HepG2 (cell line): ENCODE measurements at regions not wholly inside any gene's neighbourhood (a gene's known extent, or its start where the extent isn't known, plus 50 kb on each side); places are given as distances from the start of the nearest gene placed in this dataset.

Experiments used
- ATAC-seq: fragments of 200-7000 bp; cut with Tn5 transposase; 3 replicates; pipeline ENCODE4 v1.9.1; 2020; ENCODE audit warnings: mild to moderate bottlenecking, moderate library complexity
- BruUV-seq: library from RNA; stranded (reverse); fragments of 400-500 nt; replicated peaks from 2 replicates; lab custom pipeline; 2021; lab: Mats Ljungman, UMichigan
- CTCF ChIA-PET: fragments of 300-600 bp; formaldehyde crosslinking; extraction: SDS; loops from one replicate; lab custom pipeline; 2021; ENCODE audit warnings: low total read pairs, inconsistent platforms, low intra/inter-chr PET ratio; lab: Yijun Ruan, JAX
- POLR2A ChIA-PET: fragments of 350-600 bp; sonication (Branson Sonifier 250); formaldehyde crosslinking; loops from one replicate; lab custom pipeline; 2020; ENCODE audit warnings: antibody characterized with exemption, inconsistent platforms; lab: Yijun Ruan, JAX
- DNase-seq: peaks from one replicate; pipeline ENCODE4 v3.0.0-alpha.2; 2015; ENCODE audit warnings: low spot score
- FAIRE-seq: peaks from 3 replicates; lab custom pipeline; 2011; peaks lifted over from hg19 to GRCh38; lab: Jason Lieb, UNC
- H2AFZ ChIP-seq: one replicate; pipeline ENCODE4 v1.6.1; 2011; ENCODE audit warnings: low read length, inconsistent platforms
- H3K27ac ChIP-seq: fragments of 300-600 bp; 3 replicates; pipeline ENCODE4 v1.8.0; 2011; ENCODE audit warnings: mixed run types, mild to moderate bottlenecking, mixed read lengths, low read length, inconsistent platforms; ENCODE audit not compliant: insufficient read depth; ENCODE audit errors: extremely low read length
- H3K27me3 ChIP-seq, 2 experiments: fragments of 200-600 bp in 1 of 2; 2 replicates in 1 of 2; 3 replicates in 1 of 2; pipeline versions ENCODE4 v1.6.0 to v1.8.0; 2011; ENCODE audit warnings: low read length in 2 of 2, mild to moderate bottlenecking in 2 of 2, moderate library complexity in 2 of 2, inconsistent platforms in 1 of 2; ENCODE audit not compliant: insufficient read depth in 2 of 2, control insufficient read depth in 1 of 2
- H3K36me3 ChIP-seq, 2 experiments: fragments of 200-600 bp in 1 of 2; replicated peaks in 1 of 2; 2 replicates in 1 of 2; 3 replicates in 1 of 2; pipeline versions ENCODE4 v1.5.1 to v1.8.0; 2011; ENCODE audit warnings: low read length in 2 of 2, inconsistent platforms in 1 of 2; ENCODE audit not compliant: insufficient read depth in 2 of 2, control insufficient read depth in 1 of 2
- H3K4me1 ChIP-seq: 2 replicates; pipeline ENCODE4 v1.5.1; 2012; ENCODE audit warnings: low read length, inconsistent platforms; ENCODE audit not compliant: insufficient read depth
- H3K4me2 ChIP-seq: 2 replicates; pipeline ENCODE4 v1.6.0; 2011; ENCODE audit warnings: low read depth, low read length, inconsistent platforms
- H3K4me3 ChIP-seq, 3 experiments: fragments of 200-600 bp in 1 of 3; sonication (generic), shearing (Covaris generic) in 1 of 3; replicated peaks in 1 of 3; 2 replicates each; pipeline ENCODE4 v1.5.1; 2011 to 2016; ENCODE audit warnings: low read length in 3 of 3, inconsistent platforms in 2 of 3, low read depth in 2 of 3, mild to moderate bottlenecking in 2 of 3, control low read depth in 1 of 3, mixed read lengths in 1 of 3; ENCODE audit not compliant: insufficient read depth in 1 of 3
- H3K79me2 ChIP-seq: one replicate; pipeline ENCODE4 v1.6.1; 2011; ENCODE audit warnings: low read length, inconsistent platforms; ENCODE audit not compliant: insufficient read depth
- H3K9ac ChIP-seq: 2 replicates; pipeline ENCODE4 v1.6.0; 2011; ENCODE audit warnings: mild to moderate bottlenecking, low read depth, low read length, inconsistent platforms; ENCODE audit not compliant: insufficient read depth
- H3K9me3 ChIP-seq: 2 replicates; pipeline ENCODE4 v1.5.1; 2012; ENCODE audit warnings: mild to moderate bottlenecking, low read length
- H4K20me1 ChIP-seq: 2 replicates; pipeline ENCODE4 v1.6.0; 2011; ENCODE audit warnings: inconsistent platforms, mild to moderate bottlenecking, low read length, moderate library complexity; ENCODE audit not compliant: insufficient read depth
- AHR ChIP-seq: IDR thresholded peaks from 2 replicates; pipeline ENCODE4 v1.6.1; 2018; ENCODE audit warnings: missing genetic modification reagents, missing compliant biosample characterization
- MLX ChIP-seq: IDR thresholded peaks from 2 replicates; pipeline ENCODE4 v1.6.1; 2016
- PAF1 ChIP-seq: IDR thresholded peaks from 2 replicates; pipeline ENCODE4 v1.6.1; 2016; ENCODE audit warnings: missing genetic modification reagents, missing compliant biosample characterization
- RELA ChIP-seq: sonication (generic); formaldehyde crosslinking; IDR thresholded peaks from 2 replicates; pipeline ENCODE4 v1.4.0; 2020; ENCODE audit warnings: missing genetic modification reagents
- SMARCE1 ChIP-seq: fragments of 450-650 bp; IDR thresholded peaks from 2 replicates; pipeline ENCODE4 v1.6.1; 2017; ENCODE audit warnings: borderline replicate concordance
- STAT6 ChIP-seq: sonication (generic); formaldehyde crosslinking; IDR thresholded peaks from 2 replicates; pipeline ENCODE4 v1.4.0; 2020; ENCODE audit warnings: missing genetic modification reagents, mild to moderate bottlenecking, borderline replicate concordance
- TRAFD1 ChIP-seq: sonication (generic); formaldehyde crosslinking; IDR thresholded peaks from 2 replicates; pipeline ENCODE4 v1.5.1; 2020; ENCODE audit warnings: missing genetic modification reagents, mild to moderate bottlenecking, borderline replicate concordance
- ZNF274 ChIP-seq: sonication (generic); formaldehyde crosslinking; IDR thresholded peaks from 2 replicates; pipeline ENCODE4 v1.5.1; 2020; ENCODE audit warnings: mild to moderate bottlenecking, missing genetic modification reagents
- WGBS: methylation state at CpG from one replicate; pipeline ENCODE4 v1.1.6; 2017; ENCODE audit warnings: low lambda C conversion rate; 5-methylcytosine and 5-hydroxymethylcytosine counted together
- in situ Hi-C: cut with HindIII; loops from 2 replicates; pipeline ENCODE4 v1.10.0; 2017; ENCODE audit warnings: low pct_unique_long_range_greater_than_20kb; ENCODE audit not compliant: extremely low pct_ligation_motif_present
- intact Hi-C: fragments of 100-400 bp; cut with micrococcal nuclease; formaldehyde crosslinking; loops from one replicate; pipeline ENCODE4 v1.10.0; 2022; ENCODE audit not compliant: unreplicated experiment
- TF ChIP-seq, protein P1 (sequence below), 2 experiments: sonication (generic) in 1 of 2; formaldehyde crosslinking in 1 of 2; IDR thresholded peaks; 2 replicates each; pipeline versions ENCODE4 v1.5.1 to v1.6.1; 2011 to 2020; ENCODE audit warnings: borderline replicate concordance in 1 of 2, low read depth in 1 of 2, low read length in 1 of 2, mild to moderate bottlenecking in 1 of 2, missing genetic modification reagents in 1 of 2, moderate library complexity in 1 of 2

DNA sequence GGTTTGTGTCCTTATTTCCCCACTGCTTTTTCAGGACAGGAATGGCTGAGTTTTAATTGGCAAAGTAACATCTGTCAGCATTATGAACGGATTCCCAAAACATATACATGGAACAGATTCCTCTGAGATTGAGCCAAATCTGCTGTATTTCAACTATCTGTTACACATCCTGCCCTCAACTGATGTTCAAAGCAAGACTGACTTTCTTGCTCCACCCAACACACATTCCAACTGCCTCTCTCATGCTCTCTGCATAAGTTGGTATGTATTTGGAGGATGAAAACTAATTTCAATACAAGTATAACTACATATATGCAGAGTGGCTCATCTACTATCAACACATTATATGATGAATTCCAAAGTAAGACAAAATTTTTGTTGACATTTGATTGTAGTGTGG, 342.2 kb downstream of the GATA3 start:
- no peak overlapping the region for H3K4me3 ChIP-seq
- no peaks in the 10 kb centered on the region for H4K20me1 ChIP-seq
- H3K36me3 ChIP-seq: no peaks in the 10 kb centered on the region
- ATAC-seq (no peak), FAIRE-seq (no peak), DNase-seq (no peak)
- 0% methylated on average over 1 of the region's 1 CpG for whole genome bisulfite sequencing
- H2AFZ ChIP-seq: no peak overlapping the region
- H3K9ac ChIP-seq: no peak overlapping the region
- ChIA-PET POLR2A (no interaction called here), CTCF (no interaction called here)
- in situ Hi-C loops (no loop called here), intact Hi-C loops (no loop called here)
- TF ChIP-seq SMARCE1 (no peak), STAT6 (no peak), RELA (CRISPR knock-in tag) (no peak), MLX (no peak), ZNF274 (CRISPR knock-in tag) (no peak), AHR (no peak), PAF1 (CRISPR knock-in tag) (no peak), TRAFD1 (CRISPR knock-in tag) (no peak)
- TF ChIP-seq, protein P1, sequence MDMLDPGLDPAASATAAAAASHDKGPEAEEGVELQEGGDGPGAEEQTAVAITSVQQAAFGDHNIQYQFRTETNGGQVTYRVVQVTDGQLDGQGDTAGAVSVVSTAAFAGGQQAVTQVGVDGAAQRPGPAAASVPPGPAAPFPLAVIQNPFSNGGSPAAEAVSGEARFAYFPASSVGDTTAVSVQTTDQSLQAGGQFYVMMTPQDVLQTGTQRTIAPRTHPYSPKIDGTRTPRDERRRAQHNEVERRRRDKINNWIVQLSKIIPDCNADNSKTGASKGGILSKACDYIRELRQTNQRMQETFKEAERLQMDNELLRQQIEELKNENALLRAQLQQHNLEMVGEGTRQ (IDR thresholded peaks at IDR 0.05; ENCODE audit: low read depth, low read length): no peak
- TF ChIP-seq, protein P1 (CRISPR knock-in tag; IDR thresholded peaks at IDR 0.05; ENCODE audit: borderline replicate concordance): no peak
- no TSS peak for BruUV-seq
- no peak overlapping the region for H3K27ac ChIP-seq
- no peaks in the 10 kb centered on the region; a peak in 1 of 5 replicates for H3K27me3 ChIP-seq
- H3K79me2 ChIP-seq: no peaks in the 10 kb centered on the region
- H3K4me1 ChIP-seq: no peaks in the 10 kb centered on the region
- no peaks in the 10 kb centered on the region for H3K9me3 ChIP-seq
- no peak overlapping the region for H3K4me2 ChIP-seq
